Natural killer cell (primary cell): ENCODE measurements at regions not wholly inside any gene's neighbourhood (a gene's known extent, or its start where the extent isn't known, plus 50 kb on each side); places are given as distances from the start of the nearest gene placed in this dataset.

Source experiments
- ATAC-seq, 3 donors: fragments of 150-1000 bp in 2 of 3; fragments of 200-7000 bp in 1 of 3; cut with Tn5 transposase; 1 replicate in 1 of 3; 2 replicates in 2 of 3; pipeline ENCODE4 v1.10.0; 2021; ENCODE audit warnings: mild to moderate bottlenecking in 2 of 3, moderate library complexity in 2 of 3
- DNase-seq, 2 donors: peaks; one replicate each; pipeline versions ENCODE4 v3.0.0 to v3.0.0-alpha.2; 2013 to 2021; ENCODE audit warnings: mixed read lengths in 1 of 2
- H3K27ac ChIP-seq: one replicate; pipeline ENCODE4 v1.5.1; 2013; ENCODE audit warnings: mild to moderate bottlenecking, low read length
- H3K27me3 ChIP-seq: one replicate; pipeline ENCODE4 v1.6.1; 2013; ENCODE audit warnings: low read length; ENCODE audit not compliant: control insufficient read depth, insufficient read depth
- H3K36me3 ChIP-seq: one replicate; pipeline ENCODE4 v1.6.1; 2013; ENCODE audit warnings: low read length; ENCODE audit not compliant: control insufficient read depth, insufficient read depth
- H3K4me1 ChIP-seq: one replicate; pipeline ENCODE4 v1.6.1; 2013; ENCODE audit warnings: low read length; ENCODE audit not compliant: control insufficient read depth, insufficient read depth
- H3K4me3 ChIP-seq: one replicate; pipeline ENCODE4 v1.5.1; 2013; ENCODE audit warnings: low read length
- H3K9me3 ChIP-seq: one replicate; pipeline ENCODE4 v1.6.1; 2013; ENCODE audit warnings: low read length; ENCODE audit not compliant: control insufficient read depth, insufficient read depth
- H3K27ac Mint-ChIP-seq, 2 donors: one replicate each; pipeline ENCODE4 v1.8.0; 2022; ENCODE audit warnings: mild to moderate bottlenecking in 2 of 2, mixed read lengths in 2 of 2, moderate library complexity in 1 of 2
- H3K27me3 Mint-ChIP-seq, 2 donors: one replicate each; pipeline ENCODE4 v1.8.0; 2022; ENCODE audit warnings: low read depth in 2 of 2, mixed read lengths in 2 of 2
- H3K36me3 Mint-ChIP-seq: one replicate; pipeline ENCODE4 v1.8.0; 2022; ENCODE audit warnings: mixed read lengths
- H3K4me1 Mint-ChIP-seq, 2 donors: one replicate each; pipeline ENCODE4 v1.8.0; 2022; ENCODE audit warnings: mixed read lengths in 2 of 2
- H3K4me3 Mint-ChIP-seq: one replicate; pipeline ENCODE4 v1.8.0; 2022; ENCODE audit warnings: mild to moderate bottlenecking, moderate library complexity, mixed read lengths
- H3K9me3 Mint-ChIP-seq, 2 donors: one replicate each; pipeline ENCODE4 v1.8.0; 2022; ENCODE audit warnings: mixed read lengths in 2 of 2
- CTCF ChIP-seq: fragments of 200-600 bp; IDR thresholded peaks from one replicate; pipeline ENCODE4 v1.8.0; 2022; ENCODE audit warnings: antibody characterized with exemption
- WGBS: methylation state at CpG from one replicate; pipeline ENCODE4 v1.1.7; 2013; ENCODE audit warnings: missing lambda C conversion rate; ENCODE audit not compliant: insufficient coverage; 5-methylcytosine and 5-hydroxymethylcytosine counted together
- intact Hi-C: fragments of 100-400 bp; cut with micrococcal nuclease; formaldehyde crosslinking; loops from one replicate; pipeline ENCODE4 v1.14.2; 2022

- Mint-ChIP-seq H3K9me3 (no peaks in the 10 kb centered on the region), H3K27ac (no peak overlapping the region), H3K27me3 (peaks cover 2 to 16% of the 10 kb centered on the region in 2 donors), H3K4me3 (no peak overlapping the region), H3K4me1 (no peaks in the 10 kb centered on the region), H3K36me3 (no peaks in the 10 kb centered on the region)
- H3K9me3 ChIP-seq = no peaks in the 10 kb centered on the region
- peak overlapping the region; percentile 34 for H3K27ac ChIP-seq
- TF ChIP-seq CTCF = no peak
- no peaks in the 10 kb centered on the region for H3K27me3 ChIP-seq
- DNase-seq = peak in 1 of 2 donors; percentile 21
- no peak overlapping the region for H3K4me3 ChIP-seq
- intact Hi-C loops = no loop called here
- WGBS = 53% methylated on average over 10 of the region's 10 CpGs
- peaks cover 25% of the 10 kb centered on the region for H3K4me1 ChIP-seq
- H3K36me3 ChIP-seq = no peaks in the 10 kb centered on the region
- peak in 1 of 3 donors; percentile 52 for ATAC-seq
These were observed 211.2 kb downstream of the GADD45G start for GRCh38 chr9:89815903-89816573.

- intact Hi-C loops = no loop called here
- Mint-ChIP-seq H3K4me1 (no peaks in the 10 kb centered on the region), H3K27ac (no peak overlapping the region), H3K4me3 (no peak overlapping the region), H3K9me3 (no peaks in the 10 kb centered on the region), H3K36me3 (no peaks in the 10 kb centered on the region), H3K27me3 (peaks cover 0 to 19% of the 10 kb centered on the region in 2 donors)
- no peak overlapping the region for H3K27ac ChIP-seq
- H3K27me3 ChIP-seq = no peaks in the 10 kb centered on the region
- ATAC-seq = no peak
- peaks cover 25% of the 10 kb centered on the region for H3K4me1 ChIP-seq
- TF ChIP-seq CTCF = no peak
- H3K9me3 ChIP-seq = no peaks in the 10 kb centered on the region
- no peak overlapping the region for H3K4me3 ChIP-seq
- 69% methylated on average over 13 of the region's 13 CpGs for WGBS
- H3K36me3 ChIP-seq = no peaks in the 10 kb centered on the region
- DNase-seq = no peak
These were observed 212.5 kb downstream of the GADD45G start for GRCh38 chr9:89817151-89817950.

DNA sequence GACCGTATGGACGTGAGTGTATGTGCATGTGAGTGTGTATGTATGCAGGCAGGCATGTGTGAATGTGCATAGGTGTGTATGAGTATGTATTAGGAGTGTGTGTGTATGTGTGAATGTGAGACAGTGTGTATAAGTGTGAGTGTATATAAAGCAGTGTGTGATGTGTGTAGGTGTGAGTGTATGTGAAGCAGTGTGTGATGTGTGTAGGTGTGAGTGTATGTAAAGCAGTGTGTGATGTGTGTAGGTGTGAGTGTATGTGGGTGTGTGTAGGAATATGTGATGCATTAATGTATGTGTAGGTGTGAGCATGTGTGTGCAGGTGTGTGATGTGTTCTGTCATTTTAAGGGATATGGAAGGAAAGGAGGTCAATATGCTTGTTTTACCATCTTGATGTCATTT, 215.5 kb downstream of the GADD45G start:
- H3K4me3 Mint-ChIP-seq = no peak overlapping the region
- Histone ChIP-seq H3K9me3 (no peaks in the 10 kb centered on the region), H3K4me1 (peaks cover 14% of the 10 kb centered on the region), H3K27ac (no peak overlapping the region), H3K36me3 (no peaks in the 10 kb centered on the region), H3K27me3 (no peaks in the 10 kb centered on the region), H3K4me3 (no peak overlapping the region)
- peak in 1 of 3 donors; percentile 39 for ATAC-seq
- intact Hi-C loops = no loop called here
- H3K36me3 Mint-ChIP-seq = no peaks in the 10 kb centered on the region
- no peak for TF ChIP-seq CTCF
- no peak for DNase-seq
- no peak overlapping the region for H3K27ac Mint-ChIP-seq
- no peaks in the 10 kb centered on the region for H3K4me1 Mint-ChIP-seq
- H3K27me3 Mint-ChIP-seq = peaks cover 0 to 15% of the 10 kb centered on the region in 2 donors
- H3K9me3 Mint-ChIP-seq = no peaks in the 10 kb centered on the region
- 96% methylated on average over 2 of the region's 2 CpGs for WGBS
